ENCODE measurements at regions not wholly inside any gene's neighbourhood (a gene's known extent, or its start where the extent isn't known, plus 50 kb on each side); places are given as distances from the start of the nearest gene placed in this dataset.
A peak's percentile ranks its signal among the peaks of the same experiment; 100 is the strongest.
"Not testable (repeated sequence)": the region's sequence is repeated elsewhere in the genome, so short reads cannot be mapped to it uniquely, and the experiment has no call there.

GRCh38 chr13:40031031-40031430 lies 375.6 kb downstream of the COG6 start:
- no peak for DNase-seq (ENCODE audit: low read depth, low spot score)

- DNase-seq (ENCODE audit: low read depth, low spot score) = no peak
Measured at GRCh38 chr13:40039061-40039460, 383.6 kb downstream of the COG6 start.

- DNase-seq (ENCODE audit: low read depth, low spot score) = no peak
Measured at GRCh38 chr13:40042991-40043390, 387.5 kb downstream of the COG6 start.

GRCh38 chr13:40043764-40044163 lies 388.3 kb downstream of the COG6 start:
- no peak for DNase-seq (ENCODE audit: low read depth, low spot score)

GRCh38 chr13:40047322-40047771 lies 391.9 kb downstream of the COG6 start:
- no peak for DNase-seq (ENCODE audit: low read depth, low spot score)

- no peak for DNase-seq (ENCODE audit: low read depth, low spot score)
Measured at GRCh38 chr13:40048551-40048950, 393.1 kb downstream of the COG6 start.

- DNase-seq (ENCODE audit: low read depth, low spot score) = no peak
Measured at GRCh38 chr13:40052954-40053353, 397.5 kb downstream of the COG6 start.

GRCh38 chr13:40053401-40053800 lies 397.9 kb downstream of the COG6 start:
- no peak for DNase-seq (ENCODE audit: low read depth, low spot score)

GRCh38 chr13:40054422-40054821 lies 399.0 kb downstream of the COG6 start:
- DNase-seq (ENCODE audit: low read depth, low spot score) = not testable (repeated sequence)

GRCh38 chr13:40056898-40057619 lies 401.6 kb downstream of the COG6 start:
- DNase-seq (ENCODE audit: low read depth, low spot score) = no peak

GRCh38 chr13:40058757-40059236 lies 403.3 kb downstream of the COG6 start:
- no peak for DNase-seq (ENCODE audit: low read depth, low spot score)

GRCh38 chr13:40059540-40060232 lies 404.2 kb downstream of the COG6 start:
- DNase-seq (ENCODE audit: low read depth, low spot score) = no peak

GRCh38 chr13:40060296-40061007 lies 405.0 kb downstream of the COG6 start:
- DNase-seq (ENCODE audit: low read depth, low spot score) = no peak

GRCh38 chr13:40061466-40062450 lies 406.3 kb downstream of the COG6 start:
- DNase-seq (ENCODE audit: low read depth, low spot score) = no peak

GRCh38 chr13:40063278-40063698 lies 407.8 kb downstream of the COG6 start:
- DNase-seq (ENCODE audit: low read depth, low spot score) = no peak

- no peak for DNase-seq (ENCODE audit: low read depth, low spot score)
Measured at GRCh38 chr13:40063703-40064102, 408.2 kb downstream of the COG6 start.

- peak; percentile 29 for DNase-seq (ENCODE audit: low read depth, low spot score)
Measured at GRCh38 chr13:40064154-40065097, 409.0 kb downstream of the COG6 start.

GRCh38 chr13:40069173-40070044 lies 413.9 kb downstream of the COG6 start:
- no peak for DNase-seq (ENCODE audit: low read depth, low spot score)

GRCh38 chr13:40070357-40070756 lies 414.9 kb downstream of the COG6 start:
- DNase-seq (ENCODE audit: low read depth, low spot score) = no peak

All from brain pericyte (primary cell).